ENCODE measurements at regions not wholly inside any gene's neighbourhood (a gene's known extent, or its start where the extent isn't known, plus 50 kb on each side); places are given as distances from the start of the nearest gene placed in this dataset.

- TF ChIP-seq, protein P1, sequence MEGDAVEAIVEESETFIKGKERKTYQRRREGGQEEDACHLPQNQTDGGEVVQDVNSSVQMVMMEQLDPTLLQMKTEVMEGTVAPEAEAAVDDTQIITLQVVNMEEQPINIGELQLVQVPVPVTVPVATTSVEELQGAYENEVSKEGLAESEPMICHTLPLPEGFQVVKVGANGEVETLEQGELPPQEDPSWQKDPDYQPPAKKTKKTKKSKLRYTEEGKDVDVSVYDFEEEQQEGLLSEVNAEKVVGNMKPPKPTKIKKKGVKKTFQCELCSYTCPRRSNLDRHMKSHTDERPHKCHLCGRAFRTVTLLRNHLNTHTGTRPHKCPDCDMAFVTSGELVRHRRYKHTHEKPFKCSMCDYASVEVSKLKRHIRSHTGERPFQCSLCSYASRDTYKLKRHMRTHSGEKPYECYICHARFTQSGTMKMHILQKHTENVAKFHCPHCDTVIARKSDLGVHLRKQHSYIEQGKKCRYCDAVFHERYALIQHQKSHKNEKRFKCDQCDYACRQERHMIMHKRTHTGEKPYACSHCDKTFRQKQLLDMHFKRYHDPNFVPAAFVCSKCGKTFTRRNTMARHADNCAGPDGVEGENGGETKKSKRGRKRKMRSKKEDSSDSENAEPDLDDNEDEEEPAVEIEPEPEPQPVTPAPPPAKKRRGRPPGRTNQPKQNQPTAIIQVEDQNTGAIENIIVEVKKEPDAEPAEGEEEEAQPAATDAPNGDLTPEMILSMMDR (IDR thresholded peaks at IDR 0.05): no peak
- no peak for TF ChIP-seq ZFX (IDR thresholded peaks at IDR 0.05; ENCODE audit: borderline replicate concordance)
Observed at GRCh38 chr3:31242026-31242960, 290.4 kb upstream of the STT3B start.
